ENCODE measurements at regions not wholly inside any gene's neighbourhood (a gene's known extent, or its start where the extent isn't known, plus 50 kb on each side); places are given as distances from the start of the nearest gene placed in this dataset.

DNA sequence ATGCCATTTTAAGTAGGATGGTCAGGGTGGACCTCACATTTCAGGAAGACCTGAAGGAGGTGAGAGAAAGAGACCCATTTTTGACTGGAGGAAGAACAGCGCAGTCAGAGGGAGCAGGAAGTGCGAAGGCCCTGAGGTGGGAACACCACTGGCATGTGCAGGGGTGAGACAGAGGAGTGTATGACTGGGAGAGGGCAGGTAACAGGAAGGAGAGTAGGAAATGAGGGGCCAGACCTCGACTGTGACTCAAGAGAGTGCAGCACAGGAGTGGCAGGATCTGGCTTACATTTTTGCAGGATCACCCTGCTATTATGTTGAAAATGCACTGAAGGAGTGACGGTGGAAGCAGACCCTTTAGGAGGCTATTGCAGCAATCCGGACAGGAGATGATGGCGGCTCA lies 117.7 kb upstream of the CDYL start:
- TF ChIP-seq, protein P1, sequence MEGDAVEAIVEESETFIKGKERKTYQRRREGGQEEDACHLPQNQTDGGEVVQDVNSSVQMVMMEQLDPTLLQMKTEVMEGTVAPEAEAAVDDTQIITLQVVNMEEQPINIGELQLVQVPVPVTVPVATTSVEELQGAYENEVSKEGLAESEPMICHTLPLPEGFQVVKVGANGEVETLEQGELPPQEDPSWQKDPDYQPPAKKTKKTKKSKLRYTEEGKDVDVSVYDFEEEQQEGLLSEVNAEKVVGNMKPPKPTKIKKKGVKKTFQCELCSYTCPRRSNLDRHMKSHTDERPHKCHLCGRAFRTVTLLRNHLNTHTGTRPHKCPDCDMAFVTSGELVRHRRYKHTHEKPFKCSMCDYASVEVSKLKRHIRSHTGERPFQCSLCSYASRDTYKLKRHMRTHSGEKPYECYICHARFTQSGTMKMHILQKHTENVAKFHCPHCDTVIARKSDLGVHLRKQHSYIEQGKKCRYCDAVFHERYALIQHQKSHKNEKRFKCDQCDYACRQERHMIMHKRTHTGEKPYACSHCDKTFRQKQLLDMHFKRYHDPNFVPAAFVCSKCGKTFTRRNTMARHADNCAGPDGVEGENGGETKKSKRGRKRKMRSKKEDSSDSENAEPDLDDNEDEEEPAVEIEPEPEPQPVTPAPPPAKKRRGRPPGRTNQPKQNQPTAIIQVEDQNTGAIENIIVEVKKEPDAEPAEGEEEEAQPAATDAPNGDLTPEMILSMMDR (IDR thresholded peaks at IDR 0.05): no peak
- TF ChIP-seq POLR2AphosphoS5 (IDR thresholded peaks at IDR 0.05) (no peak), POLR2A (IDR thresholded peaks at IDR 0.05) (no peak)

All from transverse colon (tissue), 4 donors.